HEK293 (cell line): ENCODE measurements at regions not wholly inside any gene's neighbourhood (a gene's known extent, or its start where the extent isn't known, plus 50 kb on each side); places are given as distances from the start of the nearest gene placed in this dataset.

Experiments used
- CTCF ChIA-PET: fragments of 350-600 bp; formaldehyde crosslinking; extraction: SDS; loops from one replicate; lab custom pipeline; 2021; ENCODE audit warnings: antibody characterized with exemption; lab: Yijun Ruan, JAX
- POLR2A ChIA-PET: fragments of 300-600 bp; formaldehyde crosslinking; extraction: SDS; loops from one replicate; lab custom pipeline; 2020; ENCODE audit warnings: antibody characterized with exemption, inconsistent platforms; lab: Yijun Ruan, JAX
- H3K27ac ChIP-seq: fragments of 200-500 bp; sonication (Bioruptor generic); 2 replicates; pipeline ENCODE4 v1.5.1; 2014; ENCODE audit warnings: low read depth, low read length, control low read depth, inconsistent platforms; ENCODE audit errors: extremely low read depth
- H3K36me3 ChIP-seq, 2 experiments: fragments of 200-500 bp in 1 of 2; sonication (Bioruptor generic) in 1 of 2; 1 replicate in 1 of 2; 2 replicates in 1 of 2; pipeline ENCODE4 v1.5.1; 2014 to 2017; ENCODE audit warnings: inconsistent platforms in 2 of 2, low read length in 2 of 2; ENCODE audit not compliant: control insufficient read depth in 2 of 2, insufficient read depth in 1 of 2
- H3K4me1 ChIP-seq: fragments of 200-500 bp; sonication (Bioruptor generic); 2 replicates; pipeline ENCODE4 v1.5.1; 2014; ENCODE audit warnings: mild to moderate bottlenecking, low read length, inconsistent platforms; ENCODE audit not compliant: control insufficient read depth, insufficient read depth
- H3K4me3 ChIP-seq: 2 replicates; pipeline ENCODE4 v1.5.1; 2011; ENCODE audit warnings: low read depth, mild to moderate bottlenecking, control low read depth, low read length, moderate library complexity
- H3K9me3 ChIP-seq: fragments of 200-500 bp; sonication (Bioruptor generic); 2 replicates; pipeline ENCODE4 v1.5.1; 2014; ENCODE audit warnings: low read depth, low read length, inconsistent platforms; ENCODE audit not compliant: control insufficient read depth, insufficient read depth
- BCL6B ChIP-seq: fragments of 450-650 bp; formaldehyde crosslinking; IDR thresholded peaks from 2 replicates; pipeline ENCODE4 v1.5.1; 2017; ENCODE audit warnings: missing biosample characterization, missing genetic modification characterization
- IKZF3 ChIP-seq: fragments of 450-650 bp; IDR thresholded peaks from 2 replicates; pipeline ENCODE4 v1.5.0; 2018; ENCODE audit warnings: missing biosample characterization, mild to moderate bottlenecking, missing genetic modification characterization, moderate library complexity
- OVOL3 ChIP-seq: fragments of 450-650 bp; formaldehyde crosslinking; IDR thresholded peaks from 2 replicates; pipeline ENCODE4 v1.5.1; 2016; ENCODE audit warnings: missing biosample characterization, missing genetic modification characterization
- SP3 ChIP-seq: fragments of 450-650 bp; formaldehyde crosslinking; IDR thresholded peaks from 2 replicates; pipeline ENCODE4 v1.5.1; 2016; ENCODE audit warnings: missing biosample characterization, missing genetic modification characterization
- ZBTB49 ChIP-seq: fragments of 450-650 bp; formaldehyde crosslinking; IDR thresholded peaks from 2 replicates; pipeline ENCODE4 v1.5.1; 2016; ENCODE audit warnings: missing biosample characterization, missing genetic modification characterization, low read depth
- ZBTB8A ChIP-seq: fragments of 450-650 bp; formaldehyde crosslinking; IDR thresholded peaks from 2 replicates; pipeline ENCODE4 v1.5.1; 2016; ENCODE audit warnings: missing biosample characterization, missing genetic modification characterization
- ZNF10 ChIP-seq: fragments of 450-650 bp; formaldehyde crosslinking; IDR thresholded peaks from 2 replicates; pipeline ENCODE4 v1.5.1; 2017; ENCODE audit warnings: missing biosample characterization, missing genetic modification characterization
- ZNF169 ChIP-seq: fragments of 450-650 bp; formaldehyde crosslinking; IDR thresholded peaks from 2 replicates; pipeline ENCODE4 v1.5.1; 2016; ENCODE audit warnings: missing biosample characterization, missing genetic modification characterization
- ZNF18 ChIP-seq: fragments of 450-650 bp; formaldehyde crosslinking; IDR thresholded peaks from 2 replicates; pipeline ENCODE4 v1.5.1; 2016; ENCODE audit warnings: missing biosample characterization, missing genetic modification characterization
- ZNF23 ChIP-seq: fragments of 450-650 bp; formaldehyde crosslinking; IDR thresholded peaks from 2 replicates; pipeline ENCODE4 v1.5.1; 2016; ENCODE audit warnings: missing biosample characterization, missing genetic modification characterization, borderline replicate concordance
- ZNF266 ChIP-seq: fragments of 450-650 bp; formaldehyde crosslinking; IDR thresholded peaks from 2 replicates; pipeline ENCODE4 v1.5.1; 2016; ENCODE audit warnings: missing biosample characterization, missing genetic modification characterization, low read depth
- ZNF280C ChIP-seq: fragments of 450-650 bp; formaldehyde crosslinking; IDR thresholded peaks from 2 replicates; pipeline ENCODE4 v1.5.1; 2016; ENCODE audit warnings: missing biosample characterization, missing genetic modification characterization
- ZNF302 ChIP-seq: fragments of 450-650 bp; formaldehyde crosslinking; IDR thresholded peaks from 2 replicates; pipeline ENCODE4 v1.5.1; 2016; ENCODE audit warnings: missing biosample characterization, missing genetic modification characterization, low read depth
- ZNF311 ChIP-seq: fragments of 450-650 bp; formaldehyde crosslinking; IDR thresholded peaks from 2 replicates; pipeline ENCODE4 v1.5.1; 2017; ENCODE audit warnings: missing biosample characterization, missing genetic modification characterization, borderline replicate concordance
- ZNF37A ChIP-seq: fragments of 450-650 bp; IDR thresholded peaks from 2 replicates; pipeline ENCODE4 v1.5.1; 2018; ENCODE audit warnings: missing biosample characterization, missing genetic modification characterization
- ZNF404 ChIP-seq: fragments of 450-650 bp; formaldehyde crosslinking; IDR thresholded peaks from 2 replicates; pipeline ENCODE4 v1.5.1; 2017; ENCODE audit warnings: missing biosample characterization, missing genetic modification characterization
- ZNF423 ChIP-seq: fragments of 450-650 bp; formaldehyde crosslinking; IDR thresholded peaks from 2 replicates; pipeline ENCODE4 v1.5.1; 2016; ENCODE audit warnings: missing biosample characterization, missing genetic modification characterization
- ZNF530 ChIP-seq: fragments of 450-650 bp; formaldehyde crosslinking; IDR thresholded peaks from 2 replicates; pipeline ENCODE4 v1.5.1; 2016; ENCODE audit warnings: low read depth, missing biosample characterization, missing genetic modification characterization
- ZNF707 ChIP-seq: fragments of 450-650 bp; formaldehyde crosslinking; IDR thresholded peaks from 2 replicates; pipeline ENCODE4 v1.5.1; 2016; ENCODE audit warnings: missing biosample characterization, missing genetic modification characterization

GRCh38 chr14:80313806-80314205 is 102.5 kb upstream of the DIO2 start (continued):
- TF ChIP-seq ZBTB49 (tag by site-specific recombination) (no peak), SP3 (tag by site-specific recombination) (no peak)
- TF ChIP-seq, all 188 proteins: peak for 0

- Histone ChIP-seq H3K9me3 (no peaks in the 10 kb centered on the region), H3K27ac (no peak overlapping the region), H3K4me3 (no peak overlapping the region), H3K4me1 (no peaks in the 10 kb centered on the region), H3K36me3 (no peaks in the 10 kb centered on the region)
- ChIA-PET CTCF (no interaction called here), POLR2A (no interaction called here)
- no peak for TF ChIP-seq ZNF302 (tag by site-specific recombination)
- TF ChIP-seq ZNF280C (tag by site-specific recombination), result no peak
- TF ChIP-seq ZNF404 (tag by site-specific recombination), result no peak
- TF ChIP-seq ZNF10 (tag by site-specific recombination), result no peak
- no peak for TF ChIP-seq IKZF3 (tag by site-specific recombination)
- TF ChIP-seq ZNF23, result no peak
- no peak for TF ChIP-seq ZNF707 (tag by site-specific recombination)
- TF ChIP-seq ZNF18, result no peak
- no peak for TF ChIP-seq ZNF423 (tag by site-specific recombination)
- no peak for TF ChIP-seq ZNF311 (tag by site-specific recombination)
- no peak for TF ChIP-seq BCL6B (tag by site-specific recombination)
- no peak for TF ChIP-seq OVOL3
- TF ChIP-seq ZNF37A (tag by site-specific recombination), result no peak
- no peak for TF ChIP-seq ZNF266 (tag by site-specific recombination)
- TF ChIP-seq ZBTB8A (tag by site-specific recombination), result no peak
- TF ChIP-seq ZNF169 (tag by site-specific recombination), result no peak
- TF ChIP-seq ZNF530, result no peak
Observed at GRCh38 chr14:80310938-80311750, 99.8 kb upstream of the DIO2 start.
